Smooth muscle cell (in vitro differentiated cells): ENCODE measurements at regions not wholly inside any gene's neighbourhood (a gene's known extent, or its start where the extent isn't known, plus 50 kb on each side); places are given as distances from the start of the nearest gene placed in this dataset.

Source experiments
- DNase-seq: peaks from one replicate; lab custom pipeline; 2025; ENCODE audit not compliant: unreplicated experiment; lab: John Stamatoyannopoulos, UW
- H2AFZ ChIP-seq: fragments of 200-600 bp; sonication (generic); 2 replicates; pipeline ENCODE4 v1.6.0; 2016; ENCODE audit warnings: antibody characterized with exemption, low read depth, mild to moderate bottlenecking
- H3F3A ChIP-seq: fragments of 200-600 bp; sonication (generic); 2 replicates; pipeline ENCODE4 v1.6.0; 2017; ENCODE audit warnings: antibody characterized with exemption, low read depth
- H3K27ac ChIP-seq: fragments of 200-600 bp; sonication (generic); 2 replicates; pipeline ENCODE4 v1.5.1; 2016; ENCODE audit warnings: low read depth, mild to moderate bottlenecking
- H3K27me3 ChIP-seq: fragments of 200-600 bp; sonication (generic); 2 replicates; pipeline ENCODE4 v1.6.1; 2016; ENCODE audit warnings: low read depth, mild to moderate bottlenecking
- H3K36me3 ChIP-seq: fragments of 200-600 bp; sonication (generic); 2 replicates; pipeline ENCODE4 v1.5.1; 2016; ENCODE audit warnings: low read depth
- H3K4me1 ChIP-seq: fragments of 200-600 bp; sonication (generic); 2 replicates; pipeline ENCODE4 v1.5.1; 2016; ENCODE audit warnings: low read depth
- H3K4me2 ChIP-seq: fragments of 200-600 bp; sonication (generic); 2 replicates; pipeline ENCODE4 v1.6.0; 2016; ENCODE audit warnings: mild to moderate bottlenecking
- H3K4me3 ChIP-seq: fragments of 200-600 bp; sonication (generic); 2 replicates; pipeline ENCODE4 v1.5.1; 2016; ENCODE audit warnings: mild to moderate bottlenecking
- H3K79me2 ChIP-seq: fragments of 200-600 bp; sonication (generic); 2 replicates; pipeline ENCODE4 v1.6.0; 2016; ENCODE audit warnings: low read depth, mild to moderate bottlenecking
- H3K9ac ChIP-seq: fragments of 200-600 bp; sonication (generic); 2 replicates; pipeline ENCODE4 v1.6.0; 2016; ENCODE audit warnings: low read depth
- H3K9me3 ChIP-seq: fragments of 200-600 bp; sonication (generic); replicated peaks from 2 replicates; pipeline ENCODE4 v1.5.1; 2016; ENCODE audit warnings: low read depth
- H4K20me1 ChIP-seq: fragments of 200-600 bp; sonication (generic); 2 replicates; pipeline ENCODE4 v1.6.0; 2016; ENCODE audit warnings: low read depth
- CTCF ChIP-seq: fragments of 200-600 bp; sonication (generic); IDR thresholded peaks from 2 replicates; pipeline ENCODE4 v1.5.1; 2017; ENCODE audit warnings: borderline replicate concordance, mild to moderate bottlenecking, antibody characterized with exemption; ENCODE audit not compliant: insufficient read depth, poor library complexity, severe bottlenecking
- WGBS: methylation state at CpG from one replicate; pipeline ENCODE4 v1.1.7; 2016; ENCODE audit warnings: low lambda C conversion rate; 5-methylcytosine and 5-hydroxymethylcytosine counted together

DNA sequence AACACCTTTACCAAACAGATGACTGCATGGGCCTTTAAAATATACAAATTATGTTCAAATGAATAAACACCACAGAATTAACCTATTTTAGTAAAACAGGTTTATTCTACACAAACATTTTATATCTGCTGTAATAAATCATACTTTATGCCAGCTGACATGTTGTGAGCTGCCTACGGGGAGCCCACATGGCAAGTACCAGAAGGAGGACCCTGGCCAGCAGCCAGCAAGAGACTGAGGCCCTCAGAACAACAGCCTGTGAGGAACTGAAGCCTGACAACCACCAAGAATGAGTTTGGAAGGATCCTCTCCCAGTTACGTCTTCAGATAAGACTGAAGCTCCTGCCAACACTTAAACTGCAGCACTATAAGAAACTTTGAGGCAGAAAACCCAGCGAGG, 377.0 kb downstream of the PDGFC start:
- Histone ChIP-seq H3K27me3 (no peaks in the 10 kb centered on the region), H3K9ac (no peak overlapping the region), H3K4me1 (peaks cover 16% of the 10 kb centered on the region), H2AFZ (peak overlapping the region; percentile 76), H3K27ac (peak overlapping the region; percentile 51), H3K9me3 (no peaks in the 10 kb centered on the region), H4K20me1 (no peaks in the 10 kb centered on the region), H3K36me3 (no peaks in the 10 kb centered on the region), H3F3A (peaks cover 23% of the 10 kb centered on the region), H3K4me3 (no peak overlapping the region), H3K4me2 (peak overlapping the region; percentile 53), H3K79me2 (no peaks in the 10 kb centered on the region)
- 32% methylated on average over 3 of the region's 3 CpGs for WGBS
- no peak for DNase-seq
- no peak for TF ChIP-seq CTCF

DNA sequence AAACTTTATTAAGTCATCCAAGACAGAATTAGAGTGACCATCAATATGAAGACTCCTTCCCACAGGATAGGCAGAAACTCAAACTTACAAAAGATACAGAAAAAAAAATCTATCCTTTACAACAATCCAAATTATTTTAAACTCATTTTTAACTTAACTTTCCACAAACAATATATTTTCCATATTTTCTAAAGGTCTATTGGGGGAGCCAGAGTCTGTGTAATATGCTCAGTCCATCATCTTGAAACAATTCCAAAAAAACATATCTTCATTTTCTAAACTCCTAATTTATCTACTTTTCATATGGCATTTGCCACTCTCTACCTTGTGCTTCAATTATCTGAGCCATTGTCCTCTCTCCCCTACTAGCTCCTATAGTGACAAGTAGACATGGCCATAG, 378.1 kb downstream of the PDGFC start:
- no peaks in the 10 kb centered on the region for H3K36me3 ChIP-seq
- H3K9ac ChIP-seq = no peak overlapping the region
- DNase-seq = no peak
- no peak for TF ChIP-seq CTCF
- H3K4me3 ChIP-seq = no peak overlapping the region
- H3K27ac ChIP-seq = no peak overlapping the region
- peaks cover 14% of the 10 kb centered on the region for H3K4me1 ChIP-seq
- H4K20me1 ChIP-seq = no peaks in the 10 kb centered on the region
- H3K4me2 ChIP-seq = no peak overlapping the region
- H3K79me2 ChIP-seq = no peaks in the 10 kb centered on the region
- no peaks in the 10 kb centered on the region for H3K27me3 ChIP-seq
- H2AFZ ChIP-seq = no peak overlapping the region
- peaks cover 17% of the 10 kb centered on the region for H3F3A ChIP-seq
- no peaks in the 10 kb centered on the region for H3K9me3 ChIP-seq

DNA sequence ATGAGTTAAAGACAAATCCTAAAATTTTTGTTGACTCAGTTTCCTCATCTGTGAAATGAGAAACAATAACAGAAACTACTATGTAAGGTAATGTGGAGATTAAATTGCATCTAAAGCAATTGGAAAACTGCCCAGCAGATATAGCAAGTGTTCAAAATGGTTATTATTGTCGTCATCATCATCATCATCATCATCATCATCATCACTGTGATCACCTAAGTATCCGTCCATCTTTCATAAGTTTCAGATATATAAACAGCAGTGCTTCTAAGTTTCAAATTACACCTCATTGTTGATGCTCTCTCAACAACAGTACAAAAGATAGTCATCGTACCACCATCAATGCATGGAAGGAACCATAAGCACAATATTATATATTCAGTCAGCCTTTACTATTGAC, 379.9 kb downstream of the PDGFC start:
- Histone ChIP-seq H3K27me3 (no peaks in the 10 kb centered on the region), H3K4me2 (no peak overlapping the region), H3K4me3 (no peak overlapping the region), H3K36me3 (no peaks in the 10 kb centered on the region), H3K9me3 (no peaks in the 10 kb centered on the region), H3K79me2 (no peaks in the 10 kb centered on the region), H3F3A (peaks cover 9% of the 10 kb centered on the region), H3K4me1 (peaks cover 6% of the 10 kb centered on the region), H3K9ac (no peak overlapping the region), H3K27ac (no peak overlapping the region), H2AFZ (no peak overlapping the region), H4K20me1 (no peaks in the 10 kb centered on the region)
- no peak for DNase-seq
- WGBS = 89% methylated on average over 3 of the region's 3 CpGs
- TF ChIP-seq CTCF = no peak

DNA sequence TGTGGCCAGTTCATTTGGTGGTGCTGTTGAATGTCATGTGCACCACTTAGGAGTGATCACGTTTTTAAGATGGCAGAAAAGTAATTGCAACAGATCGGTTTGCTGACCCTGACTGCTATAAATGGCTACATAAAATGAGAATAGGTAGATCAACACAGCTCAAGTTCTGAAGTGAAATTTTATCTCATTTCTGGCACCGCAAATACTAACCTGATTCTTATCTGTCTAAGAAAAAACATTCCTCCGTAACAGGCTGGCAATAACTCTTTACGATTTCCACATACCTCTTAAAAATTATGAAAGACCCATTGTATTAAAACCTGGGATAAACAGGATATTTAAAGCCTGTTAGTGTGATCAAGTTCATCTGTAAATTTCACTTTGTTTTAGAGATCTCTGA, 387.5 kb downstream of the PDGFC start:
- H2AFZ ChIP-seq = peak overlapping the region; percentile 25
- DNase-seq = no peak
- H4K20me1 ChIP-seq = no peaks in the 10 kb centered on the region
- no peak overlapping the region for H3K4me2 ChIP-seq
- H3K4me3 ChIP-seq = no peak overlapping the region
- no peak overlapping the region for H3K27ac ChIP-seq
- H3K79me2 ChIP-seq = no peaks in the 10 kb centered on the region
- peaks cover 8% of the 10 kb centered on the region for H3F3A ChIP-seq
- no peak overlapping the region for H3K9ac ChIP-seq
- no peaks in the 10 kb centered on the region for H3K9me3 ChIP-seq
- no peaks in the 10 kb centered on the region for H3K27me3 ChIP-seq
- no peaks in the 10 kb centered on the region for H3K36me3 ChIP-seq
- WGBS = 66% methylated on average over 5 of the region's 5 CpGs
- no peak for TF ChIP-seq CTCF
- peaks cover 3% of the 10 kb centered on the region for H3K4me1 ChIP-seq
